ENCODE measurements at regions not wholly inside any gene's neighbourhood (a gene's known extent, or its start where the extent isn't known, plus 50 kb on each side); places are given as distances from the start of the nearest gene placed in this dataset.

- Histone ChIP-seq H3K9ac (ENCODE audit: low read length) (no peak overlapping the region), H3K4me1 (ENCODE audit: control insufficient read depth in 1 of 2, insufficient read depth in 2 of 2, low read length in 2 of 2) (no peaks in the 10 kb centered on the region), H3K36me3 (ENCODE audit: control insufficient read depth in 1 of 2, insufficient read depth in 2 of 2, low read length in 2 of 2) (no peaks in the 10 kb centered on the region), H4K20me1 (ENCODE audit: insufficient read depth) (no peaks in the 10 kb centered on the region), H2AFZ (ENCODE audit: low read depth, low read length, poor library complexity, severe bottlenecking) (no peak overlapping the region), H3K9me2 (ENCODE audit: insufficient read depth) (no peaks in the 10 kb centered on the region), H3K27ac (ENCODE audit: low read depth, low read length) (no peak overlapping the region), H3K9me3 (ENCODE audit: control insufficient read depth in 1 of 2, insufficient read depth in 1 of 2, low read depth in 1 of 2, low read length in 2 of 2) (no peaks in the 10 kb centered on the region), H3K4me3 (replicated peaks in 1 of 2; ENCODE audit: low read depth in 1 of 2, low read length in 2 of 2) (no peak overlapping the region), H3K79me2 (ENCODE audit: insufficient read depth, low read length) (no peaks in the 10 kb centered on the region), H3K27me3 (ENCODE audit: insufficient read depth, low read length) (no peaks in the 10 kb centered on the region), H3K4me2 (ENCODE audit: low read length) (no peak overlapping the region)
- ATAC-seq (no peak), DNase-seq (ENCODE audit: low read depth, low spot score) (no peak)
- ChIA-PET POLR2A (no interaction called here), RAD21 (ENCODE audit: low non-redundant PET in 1 of 2, low total read pairs in 2 of 2, uncharacterized antibody in 2 of 2, unreplicated experiment in 2 of 2) (no interaction called here), CTCF (no interaction called here)
- no peak for TF ChIP-seq JUND (IDR thresholded peaks at IDR 0.05)
- no peak for TF ChIP-seq CTCF (IDR thresholded peaks at IDR 0.05 in 2 of 3, conservative IDR thresholded peaks at IDR 0.05 in 1 of 3; ENCODE audit: borderline replicate concordance in 1 of 3, insufficient read depth in 1 of 3, low read depth in 2 of 3, low read length in 2 of 3)
- no peak for TF ChIP-seq REST (IDR thresholded peaks at IDR 0.05; ENCODE audit: low read depth)
- TF ChIP-seq YY1 (IDR thresholded peaks at IDR 0.05; ENCODE audit: extremely low read depth, insufficient replicate concordance, low read depth, low read length) = no peak
- TF ChIP-seq ZBTB33 (IDR thresholded peaks at IDR 0.05; ENCODE audit: extremely low read depth, insufficient replicate concordance, low read length) = no peak
- no peak for TF ChIP-seq ZFX (IDR thresholded peaks at IDR 0.05)
- TF ChIP-seq EZH2phosphoT487 (IDR thresholded peaks at IDR 0.05; ENCODE audit: borderline replicate concordance) = no peak
- TF ChIP-seq ZNF274 (IDR thresholded peaks at IDR 0.05; ENCODE audit: low read depth, low read length) = no peak
- TF ChIP-seq TCF7L2 (IDR thresholded peaks at IDR 0.05; ENCODE audit: borderline replicate concordance, extremely low read depth, insufficient read depth, insufficient read length) = no peak
- TF ChIP-seq SIN3A (IDR thresholded peaks at IDR 0.05; ENCODE audit: low read depth) = no peak
- no peak for TF ChIP-seq SRF (IDR thresholded peaks at IDR 0.05; ENCODE audit: low read depth)
- TF ChIP-seq MAX (IDR thresholded peaks at IDR 0.05) = no peak
- TF ChIP-seq FOSL1 (IDR thresholded peaks at IDR 0.05; ENCODE audit: low read depth) = no peak
- no TSS peak for BruUV-seq (replicated peaks)
- intact Hi-C loops (cut with micrococcal nuclease) = no loop called here
Observed at GRCh38 chr3:147324356-147324755, 82.0 kb downstream of the ZIC4 start.
